Activated T-cell treated with anti-CD3 and anti-CD28 coated beads for 24 hours (primary cell): ENCODE measurements at regions not wholly inside any gene's neighbourhood (a gene's known extent, or its start where the extent isn't known, plus 50 kb on each side); places are given as distances from the start of the nearest gene placed in this dataset.

ENCODE experiments used
- DNase-seq: peaks from one replicate; pipeline ENCODE4 v3.0.0-alpha.2; 2020; ENCODE audit warnings: low read depth

DNA sequence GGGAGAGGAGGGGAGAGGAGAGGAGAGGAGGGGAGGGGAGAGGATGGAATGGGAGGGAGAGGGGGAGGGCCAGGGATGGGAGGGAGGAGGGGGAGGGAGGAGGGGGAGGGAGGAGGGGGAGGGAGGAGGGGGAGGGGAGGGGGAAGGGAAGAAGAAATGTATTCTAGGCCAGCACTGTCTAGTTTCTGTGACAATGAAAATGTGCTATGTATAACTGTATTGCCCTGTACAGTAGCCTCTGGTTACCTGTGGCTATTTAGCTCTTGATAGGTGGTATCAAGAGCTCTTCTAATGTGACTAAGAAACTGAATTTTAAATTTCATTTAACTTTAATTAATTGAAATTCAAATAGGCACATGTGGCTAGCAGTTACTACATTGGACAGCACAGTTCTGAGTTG is 143.1 kb downstream of the BTC start:
- DNase-seq, result no peak

DNA sequence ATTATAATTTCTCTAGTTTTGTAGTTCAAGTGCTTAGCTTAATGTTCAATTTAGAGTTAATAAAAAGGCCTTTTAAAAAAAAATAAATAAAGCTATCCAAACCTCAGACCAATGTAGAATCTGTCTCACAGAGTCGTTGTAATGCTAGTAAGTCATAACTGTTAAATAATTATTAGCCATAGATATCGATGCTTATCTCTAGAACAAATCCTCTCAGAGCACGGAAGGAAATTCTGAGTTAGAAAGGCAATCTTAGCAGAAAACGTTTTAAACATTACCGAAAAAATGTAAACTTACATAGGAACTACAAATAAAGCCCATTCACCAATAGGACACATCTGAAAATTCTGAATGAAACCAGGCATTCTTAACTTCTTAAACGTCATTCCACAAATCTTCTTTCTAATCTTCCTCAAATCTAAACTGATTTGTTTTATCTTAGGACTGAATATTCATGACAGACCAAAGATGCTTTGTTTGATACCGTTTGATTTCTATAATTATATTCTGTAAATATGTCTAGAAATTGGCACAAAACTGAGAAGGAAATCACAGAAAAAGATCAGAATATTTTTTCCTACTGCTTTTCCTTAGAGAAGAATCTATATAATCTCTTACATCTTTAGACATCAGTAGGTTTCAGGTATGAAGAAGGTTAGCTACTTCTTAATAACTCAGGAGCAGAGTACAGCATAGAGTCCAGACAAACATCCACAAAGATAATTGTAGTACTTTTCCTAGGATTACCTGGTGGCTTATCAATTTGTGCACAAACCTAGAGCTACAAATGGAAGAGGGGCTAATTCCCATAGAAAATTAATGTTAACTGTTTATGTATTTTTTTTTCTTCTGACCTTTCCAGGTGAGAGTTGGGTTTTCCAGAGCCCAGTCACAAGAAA is 140.7 kb downstream of the BTC start:
- DNase-seq, result no peak

DNA sequence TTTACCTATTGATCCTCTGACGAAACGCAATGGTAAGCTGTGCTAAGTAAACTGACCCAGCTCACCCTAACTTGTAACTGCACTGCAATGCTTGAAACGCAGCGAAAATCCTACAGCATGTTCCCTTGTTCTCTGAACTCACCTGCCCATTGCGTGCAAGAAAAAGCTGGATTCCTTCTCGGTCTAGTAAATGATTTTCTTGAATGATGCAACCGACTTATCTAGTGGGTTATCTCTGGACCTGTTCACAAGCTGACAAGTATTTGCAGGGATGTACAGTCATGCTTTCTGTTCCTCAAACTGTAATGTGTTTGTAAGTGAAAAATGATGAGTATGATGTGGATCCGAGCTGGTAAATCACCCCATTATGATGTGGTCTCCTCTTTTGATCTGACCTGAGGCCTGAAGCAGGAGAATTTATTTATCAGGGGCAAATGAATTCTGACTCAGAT is 140.1 kb downstream of the BTC start:
- no peak for DNase-seq

DNA sequence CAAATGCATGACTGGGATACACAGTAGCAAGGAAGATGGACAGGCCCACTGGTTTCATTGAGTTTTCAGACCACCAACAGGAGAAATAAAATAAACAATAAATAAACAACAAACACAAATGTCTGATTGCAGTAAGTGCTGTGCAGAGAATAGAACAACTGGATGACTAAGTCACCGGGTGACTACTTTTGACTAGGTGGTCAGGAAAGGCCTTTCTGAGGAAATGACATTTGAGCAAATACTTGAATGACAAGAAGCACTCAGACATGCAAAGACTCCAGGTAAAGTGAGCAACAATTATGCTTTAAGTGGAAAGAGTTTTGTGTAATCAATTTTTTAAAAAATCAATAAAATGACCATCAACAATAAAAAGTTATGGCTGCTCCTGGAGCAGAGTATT is 137.7 kb downstream of the BTC start:
- no peak for DNase-seq

DNA sequence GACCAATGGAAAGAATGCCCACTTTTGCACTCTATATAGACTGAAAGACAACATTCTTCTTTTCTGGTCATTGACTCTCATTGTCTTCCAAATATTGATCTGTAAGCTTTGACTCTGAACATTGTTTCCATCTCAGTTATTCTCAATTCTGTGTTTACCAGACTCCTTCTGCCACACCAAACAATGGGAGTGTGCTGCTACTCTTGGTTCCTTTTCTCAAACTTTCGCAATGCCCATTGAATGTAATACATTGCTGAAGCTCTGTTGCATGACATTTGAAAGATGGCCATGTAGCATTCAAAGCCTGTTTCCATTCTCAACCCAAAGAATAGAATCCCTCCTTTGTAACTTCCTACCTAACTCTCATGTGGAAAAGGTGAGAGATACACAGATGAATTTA is 136.2 kb downstream of the BTC start:
- no peak for DNase-seq

- no peak for DNase-seq
These were observed 134.5 kb downstream of the BTC start for GRCh38 chr4:74659576-74660411.

GRCh38 chr4:74660866-74661265 is 133.5 kb downstream of the BTC start:
- DNase-seq, result no peak

- no peak for DNase-seq
These were observed 132.7 kb downstream of the BTC start for GRCh38 chr4:74661427-74662201.

DNA sequence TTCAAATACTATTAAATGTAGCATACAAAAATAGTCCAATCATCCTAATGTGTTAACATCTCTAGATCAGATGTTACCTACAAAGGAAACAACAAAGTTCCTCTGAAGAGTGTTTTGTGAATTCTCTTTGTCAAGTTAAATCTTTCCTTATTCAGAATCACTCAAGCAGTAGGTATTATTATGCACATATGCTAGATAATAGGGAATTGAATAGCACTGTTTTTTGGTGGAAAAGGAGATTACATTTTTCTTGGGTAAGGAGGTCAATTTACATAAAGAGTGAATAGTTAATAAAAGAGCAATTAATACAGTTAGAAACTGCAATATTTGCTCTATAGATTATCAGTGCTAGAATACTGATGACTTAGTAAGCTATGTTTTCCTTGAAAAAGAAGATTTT is 130.7 kb downstream of the BTC start:
- DNase-seq, result no peak

GRCh38 chr4:74665346-74665745 is 129.0 kb downstream of the BTC start:
- no peak for DNase-seq

GRCh38 chr4:74665876-74666275 is 128.4 kb downstream of the BTC start:
- no peak for DNase-seq

DNA sequence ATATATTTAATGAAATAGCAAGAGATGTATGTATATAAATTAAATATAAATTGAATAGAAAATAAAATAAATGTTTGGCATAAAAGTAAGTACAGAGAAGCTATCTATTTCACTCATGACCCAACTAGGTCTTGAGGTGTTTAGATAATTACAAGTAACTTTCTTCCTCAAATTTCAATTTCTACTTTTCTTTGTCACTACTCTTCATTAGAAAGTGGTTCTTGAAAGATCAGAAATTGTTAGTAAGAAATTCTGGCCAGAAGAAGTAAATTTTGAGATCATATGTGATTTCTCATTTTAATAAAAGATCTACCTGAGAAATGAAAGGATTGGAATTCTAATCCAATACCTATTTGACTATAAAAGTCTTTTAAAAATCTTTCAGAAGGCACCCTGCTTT is 126.9 kb downstream of the BTC start:
- no peak for DNase-seq

DNA sequence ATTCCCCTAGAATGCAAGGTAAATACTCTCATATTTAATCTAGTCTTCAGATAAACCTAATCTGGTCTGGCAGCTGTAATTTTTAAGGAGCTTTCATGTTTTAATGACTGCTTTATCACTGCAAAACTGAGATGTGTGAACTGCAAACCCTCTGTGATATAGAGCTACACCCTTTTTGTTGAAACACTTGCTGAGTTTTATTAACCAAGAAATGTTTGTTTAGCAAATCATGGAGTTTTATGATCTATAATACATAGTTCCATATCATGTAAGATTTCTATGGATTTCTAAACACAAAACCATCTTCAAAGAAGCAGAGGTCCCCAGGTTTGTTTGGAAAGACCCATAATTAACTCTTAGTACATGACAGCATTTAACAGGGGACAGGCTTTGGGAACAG is 126.4 kb downstream of the BTC start:
- no peak for DNase-seq

- DNase-seq, result no peak
These were observed 124.6 kb downstream of the BTC start for GRCh38 chr4:74669702-74670101.

GRCh38 chr4:74670583-74670982 is 123.7 kb downstream of the BTC start:
- DNase-seq, result no peak

DNA sequence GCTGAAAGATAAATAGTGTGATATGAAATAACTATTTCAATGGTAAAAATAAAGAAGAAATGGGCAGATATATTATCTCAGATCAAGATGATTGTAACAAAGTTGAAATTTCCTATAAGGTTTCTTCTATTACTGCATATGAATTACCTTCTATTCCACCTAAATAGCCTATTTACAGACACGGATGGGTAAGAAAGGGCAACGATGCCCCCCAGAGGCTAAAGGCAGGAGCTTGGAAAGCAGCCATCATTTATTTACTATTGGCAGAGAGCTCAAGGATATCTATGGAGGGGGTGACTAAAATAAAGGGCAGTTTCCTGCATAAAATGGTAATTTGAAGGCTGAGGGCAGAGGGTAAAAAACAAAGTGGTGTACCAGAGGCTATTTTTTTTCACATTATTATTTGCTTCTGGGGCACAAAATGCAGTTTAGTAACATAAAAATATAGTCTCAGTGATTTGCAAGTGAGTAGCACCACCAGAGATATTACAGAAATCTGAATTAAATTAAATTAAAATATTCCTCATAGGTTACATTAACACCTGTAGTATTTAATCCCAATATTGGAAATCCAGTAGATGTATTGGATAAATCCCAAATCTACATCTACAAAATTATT is 123.1 kb downstream of the BTC start:
- peak; percentile 23 for DNase-seq

DNA sequence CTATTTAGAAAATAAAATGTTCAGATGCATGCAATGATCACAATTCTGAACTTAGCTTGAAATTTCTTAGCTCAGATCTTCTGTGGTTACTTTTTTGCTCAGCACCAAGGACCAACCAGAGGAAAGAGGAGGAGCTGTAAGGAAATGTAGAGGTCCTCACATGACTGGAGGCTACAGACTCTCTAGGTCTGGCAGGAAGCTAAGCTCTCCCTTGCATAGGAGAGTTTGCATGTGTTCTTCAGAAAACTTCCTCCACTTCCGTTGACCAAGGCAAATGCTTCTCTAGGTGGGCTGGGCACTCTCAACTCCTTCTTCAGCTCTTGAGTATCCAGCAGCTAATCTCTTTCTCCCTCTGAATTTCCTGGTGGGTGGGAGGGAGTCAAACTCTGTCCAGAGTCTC is 119.6 kb downstream of the BTC start:
- no peak for DNase-seq

GRCh38 chr4:74675673-74676279 is 118.5 kb downstream of the BTC start:
- no peak for DNase-seq

DNA sequence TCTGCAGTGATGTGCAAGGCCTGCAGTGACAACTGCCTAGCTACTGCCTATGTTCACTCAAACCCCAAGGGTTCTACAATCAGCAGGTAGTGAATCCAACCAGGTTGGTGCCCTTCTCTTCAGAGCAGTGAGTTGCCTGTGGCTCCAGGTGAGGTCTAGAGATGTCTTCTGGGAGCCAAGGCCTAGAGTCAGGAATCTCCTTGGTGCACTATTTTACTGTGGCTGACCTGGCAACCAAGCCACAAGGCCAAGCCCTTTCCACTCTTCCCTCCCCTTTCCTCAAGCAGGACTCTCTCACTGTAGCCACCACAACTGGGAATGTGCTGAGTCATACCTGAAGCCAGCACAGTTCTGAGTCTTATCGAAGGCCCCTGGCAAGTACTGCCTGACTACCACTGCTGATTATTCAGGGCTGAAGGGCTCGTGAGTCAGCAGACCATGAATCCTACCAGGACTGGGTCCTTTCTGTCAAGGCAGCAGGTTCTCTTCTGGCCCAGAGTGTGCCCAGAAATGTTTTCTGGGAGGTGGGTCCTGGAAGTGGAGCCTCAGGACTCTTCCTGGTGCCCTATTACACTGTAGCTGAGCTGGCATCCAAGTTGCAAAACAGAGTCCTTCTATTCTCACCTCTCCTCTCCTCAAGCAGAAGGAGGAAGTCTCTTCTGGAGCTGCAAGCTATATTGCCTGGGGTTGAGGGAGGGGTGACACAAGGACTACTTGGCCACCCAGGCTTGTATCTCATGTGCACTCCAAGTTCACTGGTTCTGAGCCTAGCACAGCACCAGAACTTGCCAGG is 111.6 kb downstream of the BTC start:
- no peak for DNase-seq

DNA sequence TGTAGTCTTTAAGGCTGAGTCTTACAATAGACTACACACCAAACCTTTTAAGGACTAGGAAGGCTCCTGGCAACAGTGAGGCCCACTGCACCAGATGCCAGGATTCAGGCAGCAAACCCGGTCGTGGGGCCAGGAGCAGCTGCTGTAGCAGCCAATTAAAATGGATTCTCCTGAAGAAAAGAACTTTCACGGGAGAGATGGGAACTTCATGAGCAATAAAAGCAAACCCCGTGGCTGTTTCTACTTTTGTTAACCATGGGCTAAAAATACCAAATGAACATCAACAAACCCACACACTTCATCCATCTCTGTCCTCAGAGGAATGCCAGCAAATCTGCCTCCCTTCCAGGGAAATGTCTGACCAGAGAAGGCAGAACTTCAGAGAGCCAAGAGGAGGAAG is 101.4 kb downstream of the BTC start:
- no peak for DNase-seq
